ENCODE measurements at regions not wholly inside any gene's neighbourhood (a gene's known extent, or its start where the extent isn't known, plus 50 kb on each side); places are given as distances from the start of the nearest gene placed in this dataset.

DNA sequence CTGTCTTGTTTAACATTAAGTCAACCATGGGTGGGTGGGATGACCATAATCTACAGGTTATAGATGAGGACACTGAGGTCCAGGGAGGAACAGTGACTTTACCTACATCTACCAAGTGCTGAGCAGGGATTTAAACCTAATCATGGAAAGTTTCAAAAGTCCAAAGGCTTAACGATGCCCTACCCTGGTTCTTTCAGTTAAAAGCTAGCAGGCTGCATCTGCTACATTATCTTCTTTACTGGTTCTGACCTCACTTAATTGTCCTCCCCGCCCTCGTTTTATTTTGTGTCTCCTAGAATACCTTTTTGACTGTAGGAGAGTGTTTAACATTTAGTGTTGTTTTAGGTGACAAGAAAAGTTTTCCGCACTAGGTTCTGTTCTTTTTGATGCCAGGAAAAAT lies 735.2 kb downstream of the TLR4 start:
- TF ChIP-seq, protein P1, sequence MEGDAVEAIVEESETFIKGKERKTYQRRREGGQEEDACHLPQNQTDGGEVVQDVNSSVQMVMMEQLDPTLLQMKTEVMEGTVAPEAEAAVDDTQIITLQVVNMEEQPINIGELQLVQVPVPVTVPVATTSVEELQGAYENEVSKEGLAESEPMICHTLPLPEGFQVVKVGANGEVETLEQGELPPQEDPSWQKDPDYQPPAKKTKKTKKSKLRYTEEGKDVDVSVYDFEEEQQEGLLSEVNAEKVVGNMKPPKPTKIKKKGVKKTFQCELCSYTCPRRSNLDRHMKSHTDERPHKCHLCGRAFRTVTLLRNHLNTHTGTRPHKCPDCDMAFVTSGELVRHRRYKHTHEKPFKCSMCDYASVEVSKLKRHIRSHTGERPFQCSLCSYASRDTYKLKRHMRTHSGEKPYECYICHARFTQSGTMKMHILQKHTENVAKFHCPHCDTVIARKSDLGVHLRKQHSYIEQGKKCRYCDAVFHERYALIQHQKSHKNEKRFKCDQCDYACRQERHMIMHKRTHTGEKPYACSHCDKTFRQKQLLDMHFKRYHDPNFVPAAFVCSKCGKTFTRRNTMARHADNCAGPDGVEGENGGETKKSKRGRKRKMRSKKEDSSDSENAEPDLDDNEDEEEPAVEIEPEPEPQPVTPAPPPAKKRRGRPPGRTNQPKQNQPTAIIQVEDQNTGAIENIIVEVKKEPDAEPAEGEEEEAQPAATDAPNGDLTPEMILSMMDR (conservative IDR thresholded peaks at IDR 0.05 in 1 of 2, IDR thresholded peaks at IDR 0.05 in 1 of 2; ENCODE audit: extremely low read depth in 1 of 2, insufficient read depth in 1 of 2, low read depth in 1 of 2, low read length in 2 of 2) = no peak
- no peak for TF ChIP-seq EZH2 (IDR thresholded peaks at IDR 0.05; ENCODE audit: borderline replicate concordance, low read length)
